ENCODE measurements at regions not wholly inside any gene's neighbourhood (a gene's known extent, or its start where the extent isn't known, plus 50 kb on each side); places are given as distances from the start of the nearest gene placed in this dataset.

DNA sequence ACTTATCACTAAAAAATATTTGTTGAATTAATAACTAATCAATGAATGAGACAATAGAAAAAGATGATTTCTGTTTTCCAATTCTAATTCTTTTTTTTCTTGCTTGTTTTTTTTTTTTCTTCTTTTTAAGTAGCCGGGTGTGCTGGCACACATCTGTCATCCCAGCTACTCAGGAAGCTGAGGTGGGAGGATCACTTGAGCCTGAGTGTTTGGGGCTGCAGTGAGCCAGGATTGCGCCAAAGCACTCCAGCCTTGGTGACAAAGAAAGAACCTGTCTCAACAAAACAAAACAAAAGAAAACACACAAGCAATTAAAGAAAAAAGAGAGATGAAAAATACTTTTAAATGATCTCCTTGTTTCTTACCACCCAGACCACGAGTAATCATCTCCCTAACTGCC, 1109.3 kb downstream of the REEP3 start:
- no peaks in the 10 kb centered on the region for H3K36me3 ChIP-seq (ENCODE audit: insufficient read depth, insufficient read length, low read length)
- no peaks in the 10 kb centered on the region for H3K9me3 ChIP-seq (ENCODE audit: insufficient read depth, low read length)
- no peaks in the 10 kb centered on the region for H3K27me3 ChIP-seq (ENCODE audit: insufficient read depth, insufficient read length)
- no peaks in the 10 kb centered on the region for H3K4me1 ChIP-seq (ENCODE audit: insufficient read depth, insufficient read length)
- no peak for DNase-seq (ENCODE audit: low read depth, low spot score)
- no peak overlapping the region for H3K4me3 ChIP-seq (ENCODE audit: insufficient read length, low read depth)
- no peak overlapping the region for H3K9ac ChIP-seq (ENCODE audit: insufficient read length, low read depth)
- no peak for TF ChIP-seq SUZ12 (IDR thresholded peaks at IDR 0.05; ENCODE audit: extremely low read depth, insufficient read depth, insufficient read length)
- no peak for TF ChIP-seq ZNF274 (IDR thresholded peaks at IDR 0.05; ENCODE audit: low read depth, low read length)
- no peak for TF ChIP-seq YY1 (IDR thresholded peaks at IDR 0.05; ENCODE audit: insufficient read depth, insufficient read length)

DNA sequence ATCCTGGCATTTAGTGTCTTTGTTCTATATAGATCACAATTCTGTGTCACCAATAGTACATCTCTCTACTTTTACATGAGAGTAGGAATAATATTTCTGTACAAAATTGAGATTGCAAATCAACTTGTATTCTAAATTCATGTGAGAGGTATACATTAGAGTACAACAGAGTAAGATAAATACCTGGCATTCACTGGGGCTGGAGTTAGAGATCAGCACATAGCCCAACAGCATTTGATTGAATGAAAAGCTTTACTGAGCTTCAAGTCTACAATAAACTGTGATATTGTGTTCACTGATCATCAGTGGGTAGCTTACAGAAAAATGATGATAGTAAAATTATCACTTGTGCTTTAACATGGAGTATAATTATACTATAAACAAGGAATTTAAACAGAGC, 1114.7 kb downstream of the REEP3 start:
- H3K9me3 ChIP-seq (ENCODE audit: insufficient read depth, low read length), result no peaks in the 10 kb centered on the region
- TF ChIP-seq YY1 (IDR thresholded peaks at IDR 0.05; ENCODE audit: insufficient read depth, insufficient read length) (no peak), SUZ12 (IDR thresholded peaks at IDR 0.05; ENCODE audit: extremely low read depth, insufficient read depth, insufficient read length) (no peak), ZNF274 (IDR thresholded peaks at IDR 0.05; ENCODE audit: low read depth, low read length) (no peak)
- H3K36me3 ChIP-seq (ENCODE audit: insufficient read depth, insufficient read length, low read length), result no peaks in the 10 kb centered on the region
- no peak overlapping the region for H3K9ac ChIP-seq (ENCODE audit: insufficient read length, low read depth)
- no peak for DNase-seq (ENCODE audit: low read depth, low spot score)
- H3K4me1 ChIP-seq (ENCODE audit: insufficient read depth, insufficient read length), result no peaks in the 10 kb centered on the region
- H3K27me3 ChIP-seq (ENCODE audit: insufficient read depth, insufficient read length), result no peaks in the 10 kb centered on the region
- H3K4me3 ChIP-seq (ENCODE audit: insufficient read length, low read depth), result no peak overlapping the region

DNA sequence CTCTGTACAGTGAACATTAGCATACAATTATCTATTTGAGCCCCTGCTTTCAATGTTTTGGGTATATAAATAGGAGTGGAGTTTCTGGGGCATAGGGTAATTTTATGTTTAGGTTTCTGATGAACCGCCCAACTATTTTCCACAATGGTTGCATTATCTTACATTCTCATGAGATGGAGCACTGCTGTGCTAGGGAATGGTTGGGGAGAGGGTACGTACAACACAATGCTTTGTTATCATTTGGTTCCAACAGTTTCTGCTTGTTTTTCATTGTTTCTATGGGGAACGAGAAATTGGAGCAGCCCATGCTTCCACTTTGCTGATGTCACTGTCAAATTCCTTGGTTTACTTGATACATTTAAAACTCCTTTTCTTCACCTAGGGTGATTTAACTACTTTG, 1115.3 kb downstream of the REEP3 start:
- TF ChIP-seq SUZ12 (IDR thresholded peaks at IDR 0.05; ENCODE audit: extremely low read depth, insufficient read depth, insufficient read length), result no peak
- no peak for TF ChIP-seq YY1 (IDR thresholded peaks at IDR 0.05; ENCODE audit: insufficient read depth, insufficient read length)
- TF ChIP-seq ZNF274 (IDR thresholded peaks at IDR 0.05; ENCODE audit: low read depth, low read length), result no peak
- no peaks in the 10 kb centered on the region for H3K27me3 ChIP-seq (ENCODE audit: insufficient read depth, insufficient read length)

DNA sequence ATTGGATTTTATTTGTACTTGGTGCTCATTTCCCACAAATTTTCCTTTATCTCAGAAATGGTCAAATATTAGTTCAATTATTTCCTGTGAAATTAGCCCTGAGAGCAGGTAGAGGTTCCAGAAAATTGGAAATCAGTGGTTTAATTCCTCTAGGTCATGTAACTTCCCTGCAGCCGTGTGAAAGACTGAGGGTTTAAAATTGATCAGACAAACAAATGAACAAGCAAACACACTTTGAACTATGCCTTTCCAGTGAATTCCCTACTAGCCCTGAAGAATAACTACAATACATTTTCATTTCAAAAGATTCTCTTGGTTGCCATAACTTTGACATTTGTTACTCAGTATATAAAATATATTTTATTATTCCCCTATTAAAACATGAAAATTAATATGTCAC, 1116.7 kb downstream of the REEP3 start:
- Histone ChIP-seq H3K9me3 (ENCODE audit: insufficient read depth, low read length) (no peaks in the 10 kb centered on the region), H3K36me3 (ENCODE audit: insufficient read depth, insufficient read length, low read length) (no peaks in the 10 kb centered on the region), H3K9ac (ENCODE audit: insufficient read length, low read depth) (no peak overlapping the region), H3K4me3 (ENCODE audit: insufficient read length, low read depth) (no peak overlapping the region), H3K4me1 (ENCODE audit: insufficient read depth, insufficient read length) (no peaks in the 10 kb centered on the region), H3K27me3 (ENCODE audit: insufficient read depth, insufficient read length) (no peaks in the 10 kb centered on the region)
- TF ChIP-seq YY1 (IDR thresholded peaks at IDR 0.05; ENCODE audit: insufficient read depth, insufficient read length) (no peak), ZNF274 (IDR thresholded peaks at IDR 0.05; ENCODE audit: low read depth, low read length) (no peak), SUZ12 (IDR thresholded peaks at IDR 0.05; ENCODE audit: extremely low read depth, insufficient read depth, insufficient read length) (no peak)
- no peak for DNase-seq (ENCODE audit: low read depth, low spot score)

More for the DNA sequence above, 1115.3 kb downstream of the REEP3 start:
- Histone ChIP-seq H3K4me3 (ENCODE audit: insufficient read length, low read depth) (no peak overlapping the region), H3K9me3 (ENCODE audit: insufficient read depth, low read length) (no peaks in the 10 kb centered on the region), H3K36me3 (ENCODE audit: insufficient read depth, insufficient read length, low read length) (no peaks in the 10 kb centered on the region), H3K4me1 (ENCODE audit: insufficient read depth, insufficient read length) (no peaks in the 10 kb centered on the region), H3K9ac (ENCODE audit: insufficient read length, low read depth) (no peak overlapping the region)
- no peak for DNase-seq (ENCODE audit: low read depth, low spot score)

DNA sequence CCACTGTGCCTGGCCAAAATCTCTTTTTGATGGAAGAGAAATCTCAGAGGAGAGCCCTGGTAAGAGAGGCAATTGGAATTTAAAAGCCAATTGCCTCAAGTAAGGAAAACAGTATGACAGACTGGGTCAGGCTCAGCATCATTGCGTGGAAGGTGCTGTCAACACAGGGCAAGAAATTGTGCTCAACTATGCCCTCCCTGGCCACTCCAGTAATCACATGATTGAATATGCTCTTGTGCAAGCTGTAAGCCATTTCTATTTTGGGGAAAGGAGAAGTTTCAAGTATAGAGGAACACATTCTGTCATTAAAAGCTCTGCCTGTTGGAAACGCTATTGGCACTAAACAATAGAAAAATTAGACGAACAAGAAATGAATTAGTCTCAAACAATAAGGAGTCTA, 1127.7 kb downstream of the REEP3 start:
- no peaks in the 10 kb centered on the region for H3K4me1 ChIP-seq (ENCODE audit: insufficient read depth, insufficient read length)
- TF ChIP-seq ZNF274 (IDR thresholded peaks at IDR 0.05; ENCODE audit: low read depth, low read length) (no peak), SUZ12 (IDR thresholded peaks at IDR 0.05; ENCODE audit: extremely low read depth, insufficient read depth, insufficient read length) (no peak), YY1 (IDR thresholded peaks at IDR 0.05; ENCODE audit: insufficient read depth, insufficient read length) (no peak)
- peak; percentile 6 for DNase-seq (ENCODE audit: low read depth, low spot score)
- H3K9ac ChIP-seq (ENCODE audit: insufficient read length, low read depth), result no peak overlapping the region
- no peak overlapping the region for H3K4me3 ChIP-seq (ENCODE audit: insufficient read length, low read depth)
- H3K36me3 ChIP-seq (ENCODE audit: insufficient read depth, insufficient read length, low read length), result no peaks in the 10 kb centered on the region
- H3K27me3 ChIP-seq (ENCODE audit: insufficient read depth, insufficient read length), result no peaks in the 10 kb centered on the region
- no peaks in the 10 kb centered on the region for H3K9me3 ChIP-seq (ENCODE audit: insufficient read depth, low read length)

DNA sequence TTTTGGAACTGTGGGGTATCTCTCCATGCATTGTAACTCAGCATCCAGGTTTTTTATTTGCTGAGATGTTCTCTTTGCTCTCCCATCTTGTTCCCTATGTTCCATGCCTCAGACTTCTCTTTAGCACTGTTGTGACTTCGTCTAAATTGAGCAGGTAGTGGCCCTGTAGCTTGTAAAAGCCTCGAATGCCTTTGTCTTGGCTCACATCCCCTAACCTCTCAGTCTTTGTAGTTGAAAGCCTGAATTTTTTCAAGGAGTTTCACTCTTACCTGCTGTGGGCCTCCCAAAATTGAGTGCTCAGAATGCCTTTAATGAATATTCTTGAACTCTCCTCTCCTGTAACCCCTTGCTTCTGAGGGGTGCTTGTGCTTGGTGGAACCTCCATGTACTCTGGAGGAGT, 1137.3 kb downstream of the REEP3 start:
- TF ChIP-seq ZNF274 (IDR thresholded peaks at IDR 0.05; ENCODE audit: low read depth, low read length) (no peak), YY1 (IDR thresholded peaks at IDR 0.05; ENCODE audit: insufficient read depth, insufficient read length) (no peak), SUZ12 (IDR thresholded peaks at IDR 0.05; ENCODE audit: extremely low read depth, insufficient read depth, insufficient read length) (no peak)
- Histone ChIP-seq H3K36me3 (ENCODE audit: insufficient read depth, insufficient read length, low read length) (no peaks in the 10 kb centered on the region), H3K4me3 (ENCODE audit: insufficient read length, low read depth) (no peak overlapping the region), H3K4me1 (ENCODE audit: insufficient read depth, insufficient read length) (no peaks in the 10 kb centered on the region), H3K9ac (ENCODE audit: insufficient read length, low read depth) (no peak overlapping the region), H3K9me3 (ENCODE audit: insufficient read depth, low read length) (no peaks in the 10 kb centered on the region), H3K27me3 (ENCODE audit: insufficient read depth, insufficient read length) (no peaks in the 10 kb centered on the region)
- DNase-seq (ENCODE audit: low read depth, low spot score), result no peak

DNA sequence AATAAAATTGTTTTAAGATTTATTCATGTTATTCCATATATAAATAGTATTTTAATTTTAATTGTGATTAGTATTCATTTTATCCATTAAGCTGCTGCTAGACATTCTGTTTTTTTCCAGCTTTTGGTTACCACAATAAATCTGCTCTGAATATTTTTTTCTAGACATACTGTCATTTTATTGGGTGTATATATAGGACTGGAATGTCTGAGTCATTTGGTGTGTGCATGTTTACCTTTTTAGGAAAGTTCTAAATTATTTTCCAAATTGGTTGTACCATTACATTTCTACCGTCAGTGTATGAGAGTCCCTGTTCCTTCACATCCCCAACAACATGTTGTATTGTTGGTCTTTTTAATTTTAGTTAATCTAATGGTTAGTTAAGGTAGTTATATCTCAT, 1138.1 kb downstream of the REEP3 start:
- no peak for DNase-seq (ENCODE audit: low read depth, low spot score)
- H3K4me3 ChIP-seq (ENCODE audit: insufficient read length, low read depth), result no peak overlapping the region
- H3K27me3 ChIP-seq (ENCODE audit: insufficient read depth, insufficient read length), result no peaks in the 10 kb centered on the region
- H3K36me3 ChIP-seq (ENCODE audit: insufficient read depth, insufficient read length, low read length), result no peaks in the 10 kb centered on the region
- no peaks in the 10 kb centered on the region for H3K4me1 ChIP-seq (ENCODE audit: insufficient read depth, insufficient read length)
- no peak overlapping the region for H3K9ac ChIP-seq (ENCODE audit: insufficient read length, low read depth)
- TF ChIP-seq ZNF274 (IDR thresholded peaks at IDR 0.05; ENCODE audit: low read depth, low read length), result no peak
- TF ChIP-seq YY1 (IDR thresholded peaks at IDR 0.05; ENCODE audit: insufficient read depth, insufficient read length), result no peak
- no peak for TF ChIP-seq SUZ12 (IDR thresholded peaks at IDR 0.05; ENCODE audit: extremely low read depth, insufficient read depth, insufficient read length)
- no peaks in the 10 kb centered on the region for H3K9me3 ChIP-seq (ENCODE audit: insufficient read depth, low read length)

DNA sequence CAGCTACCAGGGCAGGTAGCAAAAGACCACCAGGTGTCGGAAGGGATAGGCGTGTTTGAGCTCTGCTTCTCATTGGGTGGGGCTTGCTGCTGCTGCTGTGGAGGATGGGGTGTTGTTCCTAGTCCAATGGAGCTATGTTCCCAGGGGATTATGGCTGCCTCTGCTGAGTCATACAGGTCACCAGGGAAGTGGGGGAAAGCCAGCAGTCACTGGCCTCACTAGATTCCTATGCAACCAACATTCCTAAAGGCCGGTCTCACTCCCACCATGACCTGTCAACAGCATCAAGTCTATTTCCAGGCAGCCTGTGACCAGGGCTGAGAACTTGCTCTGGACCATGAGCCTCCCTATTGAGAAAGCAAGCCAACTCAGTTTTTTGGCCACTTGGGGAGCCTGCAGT, 1160.8 kb downstream of the REEP3 start:
- no peak overlapping the region for H3K4me3 ChIP-seq (ENCODE audit: insufficient read length, low read depth)
- TF ChIP-seq SUZ12 (IDR thresholded peaks at IDR 0.05; ENCODE audit: extremely low read depth, insufficient read depth, insufficient read length) (no peak), YY1 (IDR thresholded peaks at IDR 0.05; ENCODE audit: insufficient read depth, insufficient read length) (no peak), ZNF274 (IDR thresholded peaks at IDR 0.05; ENCODE audit: low read depth, low read length) (no peak)
- no peaks in the 10 kb centered on the region for H3K36me3 ChIP-seq (ENCODE audit: insufficient read depth, insufficient read length, low read length)
- no peaks in the 10 kb centered on the region for H3K4me1 ChIP-seq (ENCODE audit: insufficient read depth, insufficient read length)
- no peaks in the 10 kb centered on the region for H3K27me3 ChIP-seq (ENCODE audit: insufficient read depth, insufficient read length)
- no peak overlapping the region for H3K9ac ChIP-seq (ENCODE audit: insufficient read length, low read depth)
- no peaks in the 10 kb centered on the region for H3K9me3 ChIP-seq (ENCODE audit: insufficient read depth, low read length)
- DNase-seq (ENCODE audit: low read depth, low spot score), result peak; percentile 15

Measured in NT2/D1 (cell line).